ENCODE measurements at regions not wholly inside any gene's neighbourhood (a gene's known extent, or its start where the extent isn't known, plus 50 kb on each side); places are given as distances from the start of the nearest gene placed in this dataset.

GRCh38 chr16:65622871-65623270, 501.0 kb upstream of the CDH11 start:
- TF ChIP-seq POLR2AphosphoS5 (IDR thresholded peaks at IDR 0.05; ENCODE audit: insufficient read depth in 1 of 2, low read depth in 1 of 2): no peak
- no peak for TF ChIP-seq POLR2A (IDR thresholded peaks at IDR 0.05)
- TF ChIP-seq, protein P1, sequence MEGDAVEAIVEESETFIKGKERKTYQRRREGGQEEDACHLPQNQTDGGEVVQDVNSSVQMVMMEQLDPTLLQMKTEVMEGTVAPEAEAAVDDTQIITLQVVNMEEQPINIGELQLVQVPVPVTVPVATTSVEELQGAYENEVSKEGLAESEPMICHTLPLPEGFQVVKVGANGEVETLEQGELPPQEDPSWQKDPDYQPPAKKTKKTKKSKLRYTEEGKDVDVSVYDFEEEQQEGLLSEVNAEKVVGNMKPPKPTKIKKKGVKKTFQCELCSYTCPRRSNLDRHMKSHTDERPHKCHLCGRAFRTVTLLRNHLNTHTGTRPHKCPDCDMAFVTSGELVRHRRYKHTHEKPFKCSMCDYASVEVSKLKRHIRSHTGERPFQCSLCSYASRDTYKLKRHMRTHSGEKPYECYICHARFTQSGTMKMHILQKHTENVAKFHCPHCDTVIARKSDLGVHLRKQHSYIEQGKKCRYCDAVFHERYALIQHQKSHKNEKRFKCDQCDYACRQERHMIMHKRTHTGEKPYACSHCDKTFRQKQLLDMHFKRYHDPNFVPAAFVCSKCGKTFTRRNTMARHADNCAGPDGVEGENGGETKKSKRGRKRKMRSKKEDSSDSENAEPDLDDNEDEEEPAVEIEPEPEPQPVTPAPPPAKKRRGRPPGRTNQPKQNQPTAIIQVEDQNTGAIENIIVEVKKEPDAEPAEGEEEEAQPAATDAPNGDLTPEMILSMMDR (IDR thresholded peaks at IDR 0.05): no peak
